HG03039 (cell line): ENCODE measurements at regions not wholly inside any gene's neighbourhood (a gene's known extent, or its start where the extent isn't known, plus 50 kb on each side); places are given as distances from the start of the nearest gene placed in this dataset.
"Not testable (repeated sequence)": the region's sequence is repeated elsewhere in the genome, so short reads cannot be mapped to it uniquely, and the experiment has no call there.

Experiments
- ATAC-seq: cut with Tn5 transposase; IDR thresholded peaks from one replicate; pipeline ENCODE4 v1.9.1; 2021; ENCODE audit warnings: mild to moderate bottlenecking, moderate library complexity; ENCODE audit not compliant: unreplicated experiment

GRCh38 chr18:1393929-1394328, 489.3 kb downstream of the ADCYAP1 start:
- ATAC-seq, result no peak

GRCh38 chr18:1394426-1394825, 489.8 kb downstream of the ADCYAP1 start:
- no peak for ATAC-seq

GRCh38 chr18:1394966-1395365, 490.3 kb downstream of the ADCYAP1 start:
- no peak for ATAC-seq

GRCh38 chr18:1408376-1408775, 503.7 kb downstream of the ADCYAP1 start:
- no peak for ATAC-seq

GRCh38 chr18:1412655-1413322, 508.1 kb downstream of the ADCYAP1 start:
- no peak for ATAC-seq

GRCh38 chr18:1413323-1413675, 508.6 kb downstream of the ADCYAP1 start:
- ATAC-seq, result no peak

GRCh38 chr18:1416074-1416473, 511.4 kb downstream of the ADCYAP1 start:
- no peak for ATAC-seq

GRCh38 chr18:1421502-1421901, 516.8 kb downstream of the ADCYAP1 start:
- no peak for ATAC-seq

GRCh38 chr18:1422634-1423033, 518.0 kb downstream of the ADCYAP1 start:
- ATAC-seq, result no peak

- ATAC-seq, result no peak
These were observed 521.0 kb downstream of the ADCYAP1 start for GRCh38 chr18:1425679-1426078.

GRCh38 chr18:1435487-1435886, 530.8 kb downstream of the ADCYAP1 start:
- no peak for ATAC-seq

- ATAC-seq, result no peak
These were observed 531.5 kb downstream of the ADCYAP1 start for GRCh38 chr18:1436199-1436598.

GRCh38 chr18:1438458-1438910, 533.8 kb downstream of the ADCYAP1 start:
- no peak for ATAC-seq

GRCh38 chr18:1438967-1439366, 534.3 kb downstream of the ADCYAP1 start:
- no peak for ATAC-seq

GRCh38 chr18:1444062-1444461, 539.4 kb downstream of the ADCYAP1 start:
- not testable (repeated sequence) for ATAC-seq

GRCh38 chr18:1446765-1447164, 542.1 kb downstream of the ADCYAP1 start:
- no peak for ATAC-seq

- ATAC-seq, result no peak
These were observed 548.1 kb downstream of the ADCYAP1 start for GRCh38 chr18:1452821-1453220.

- no peak for ATAC-seq
These were observed 550.9 kb downstream of the ADCYAP1 start for GRCh38 chr18:1455605-1456004.

GRCh38 chr18:1458547-1458946, 553.9 kb downstream of the ADCYAP1 start:
- no peak for ATAC-seq

GRCh38 chr18:1463981-1464380, 559.3 kb downstream of the ADCYAP1 start:
- no peak for ATAC-seq

GRCh38 chr18:1464444-1465217, 560.0 kb downstream of the ADCYAP1 start:
- no peak for ATAC-seq

- ATAC-seq, result no peak
These were observed 561.4 kb downstream of the ADCYAP1 start for GRCh38 chr18:1466035-1466434.
